CD4-positive, alpha-beta T cell treated with Interleukin-17A for 1 hour (primary cell): ENCODE measurements at regions not wholly inside any gene's neighbourhood (a gene's known extent, or its start where the extent isn't known, plus 50 kb on each side); places are given as distances from the start of the nearest gene placed in this dataset.
"Not testable (repeated sequence)": the region's sequence is repeated elsewhere in the genome, so short reads cannot be mapped to it uniquely, and the experiment has no call there.

ENCODE experiments used
- DNase-seq: peaks from one replicate; pipeline ENCODE4 v3.0.0-alpha.2; 2020

DNA sequence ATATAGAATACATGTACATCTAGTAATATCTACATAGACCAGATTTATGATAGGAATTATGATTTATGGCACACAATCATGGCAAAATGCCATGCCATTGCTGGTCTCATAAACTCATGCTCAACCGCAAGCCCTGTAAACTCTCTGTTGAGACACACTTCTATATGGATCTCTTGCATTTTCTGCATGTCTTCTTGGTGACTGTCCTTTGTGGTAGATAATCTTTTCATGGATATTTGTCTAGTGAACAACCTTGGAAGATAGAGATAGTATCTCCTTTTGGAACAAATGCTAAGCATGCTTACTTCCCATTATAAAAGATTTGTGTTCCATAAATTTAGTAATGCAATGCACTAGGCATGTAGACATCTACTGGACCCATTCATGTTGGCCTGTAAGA is 328.0 kb downstream of the NAF1 start:
- DNase-seq, result no peak

DNA sequence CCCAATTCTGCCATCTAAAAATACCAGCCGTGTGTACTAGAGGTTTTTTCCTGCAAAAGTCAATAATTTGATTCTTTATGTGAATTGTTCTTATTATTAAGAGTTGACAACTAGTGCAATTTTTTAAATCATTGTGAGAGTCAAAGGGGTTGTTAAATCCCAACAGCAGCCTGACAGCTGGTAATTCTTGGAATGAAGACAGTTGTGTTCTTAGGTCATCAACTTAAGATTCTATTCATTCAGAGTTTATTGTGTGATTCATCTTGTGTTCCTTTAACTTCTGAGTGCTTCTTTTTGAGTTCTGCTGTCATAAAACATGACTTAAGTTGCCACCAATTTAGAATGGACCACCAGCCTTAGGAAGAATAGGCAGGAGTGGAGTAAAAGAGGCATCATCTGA is 329.0 kb downstream of the NAF1 start:
- no peak for DNase-seq

DNA sequence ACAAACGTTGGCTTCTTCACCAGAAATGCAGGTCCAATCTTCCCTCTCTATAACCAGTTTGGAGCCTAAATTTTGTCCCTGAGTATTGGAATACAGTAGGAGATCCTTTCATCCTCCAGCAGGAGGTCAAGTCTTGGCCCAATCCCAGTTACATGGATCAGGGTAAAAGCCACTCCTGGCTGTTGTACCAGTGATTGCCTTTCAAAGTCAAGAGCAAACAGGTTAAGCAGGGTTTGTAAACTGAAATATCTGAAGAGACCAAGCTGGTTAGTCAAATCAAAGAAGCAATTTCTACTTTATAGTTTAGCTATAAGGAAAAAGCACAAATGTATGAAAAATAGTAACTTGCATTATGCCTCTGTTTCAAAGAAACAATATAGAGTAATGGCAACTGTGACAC is 329.4 kb downstream of the NAF1 start:
- DNase-seq, result no peak

DNA sequence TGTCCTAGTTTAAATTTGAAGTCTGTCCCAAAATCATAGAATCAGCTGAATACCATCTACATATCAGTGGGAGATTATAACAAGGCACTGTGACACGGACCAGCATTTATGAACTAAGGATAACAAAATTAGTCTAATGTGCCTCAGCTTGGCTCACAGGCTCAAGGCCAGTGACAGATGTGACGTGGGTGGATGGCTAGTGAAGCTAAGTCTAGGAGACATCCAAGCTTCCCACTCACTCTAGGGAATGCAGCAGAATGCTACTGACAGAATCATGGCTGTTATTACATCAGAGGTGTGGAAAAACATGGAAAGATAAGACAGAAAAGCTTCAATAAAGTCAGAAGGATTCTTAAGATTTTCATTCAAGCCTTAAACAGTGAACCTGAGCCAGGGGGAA is 329.9 kb downstream of the NAF1 start:
- DNase-seq, result no peak

DNA sequence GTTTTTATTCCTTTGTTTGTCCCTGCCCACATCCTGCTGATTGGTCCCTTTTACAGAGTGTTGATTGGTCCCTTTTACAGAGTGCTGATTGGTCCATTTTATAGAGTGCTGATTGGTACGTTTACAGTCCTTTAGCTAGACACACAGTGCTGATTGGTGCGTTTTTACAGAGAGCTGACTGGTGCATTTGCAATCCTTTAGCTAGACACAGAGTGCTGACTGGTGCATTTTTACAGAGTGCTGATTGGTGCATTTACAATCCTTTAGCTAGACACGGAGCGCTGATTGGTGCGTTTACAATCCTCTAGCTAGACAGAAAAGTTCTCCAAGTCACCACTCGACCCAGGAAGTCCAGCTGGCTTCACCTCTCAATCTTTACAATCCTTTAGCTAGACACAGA is 330.4 kb downstream of the NAF1 start:
- DNase-seq, result not testable (repeated sequence)

DNA sequence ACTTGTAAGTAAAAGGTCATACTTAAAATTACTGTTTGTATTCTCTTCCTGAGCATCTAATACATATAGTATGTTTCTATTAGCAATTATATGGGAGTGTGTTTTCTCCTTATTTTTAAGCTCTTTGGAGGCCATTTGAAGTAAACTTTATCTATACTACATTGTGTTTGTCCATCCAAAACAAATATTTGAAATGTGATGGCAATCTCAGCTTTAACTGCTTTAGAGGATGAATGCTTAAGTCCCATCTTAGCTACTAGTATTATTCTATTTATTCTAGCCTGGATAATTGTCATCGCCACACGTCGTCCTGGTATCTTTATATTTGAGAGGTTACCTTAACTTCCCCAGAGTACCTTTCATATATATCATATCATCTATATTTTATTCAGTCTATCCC is 335.8 kb downstream of the NAF1 start:
- DNase-seq, result no peak

DNA sequence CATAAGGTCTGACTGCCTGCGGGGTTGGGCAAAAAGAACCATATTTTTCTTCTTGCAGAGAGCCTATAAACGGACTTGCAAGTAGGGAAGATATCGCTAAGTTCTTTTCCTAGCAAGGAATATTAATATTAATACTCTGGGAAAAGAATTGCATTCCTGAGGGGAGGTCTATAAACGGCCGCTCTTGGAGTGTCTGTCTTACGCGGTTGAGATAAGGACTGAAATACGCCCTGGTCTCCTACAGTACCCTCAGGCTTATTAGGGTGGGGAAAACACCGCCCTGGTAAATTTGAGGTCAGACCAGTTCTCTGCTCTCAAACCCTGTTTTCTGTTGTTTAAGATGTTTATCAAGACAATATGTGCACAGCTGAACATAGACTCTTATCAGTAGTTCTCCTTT is 349.3 kb downstream of the NAF1 start:
- not testable (repeated sequence) for DNase-seq

DNA sequence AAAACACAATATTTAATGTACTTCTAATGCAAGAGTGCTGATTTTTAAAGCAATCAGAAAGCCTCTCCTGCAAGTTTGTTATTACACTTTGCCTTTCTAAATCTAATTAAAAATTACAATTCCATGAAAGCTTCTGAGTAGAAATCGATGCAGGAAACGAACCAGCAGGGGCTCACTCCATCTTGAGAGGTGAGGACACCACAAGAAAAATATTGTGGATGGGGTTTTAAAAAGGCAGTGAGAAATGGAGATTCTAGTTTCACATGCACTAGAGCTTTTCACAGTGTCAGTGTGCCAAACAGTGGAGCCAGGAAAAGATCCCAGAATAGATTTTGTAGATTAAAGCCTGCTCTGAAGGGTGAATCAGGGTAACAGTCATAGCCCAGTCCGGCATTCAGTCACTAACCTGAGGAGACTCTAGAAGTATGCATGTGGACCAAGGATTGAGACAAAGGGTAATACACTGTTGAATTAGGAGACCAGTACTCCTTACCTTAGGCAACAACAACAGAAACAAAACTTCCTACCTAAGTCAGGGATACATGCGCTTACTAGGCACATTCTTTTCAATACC is 362.3 kb downstream of the NAF1 start:
- no peak for DNase-seq

DNA sequence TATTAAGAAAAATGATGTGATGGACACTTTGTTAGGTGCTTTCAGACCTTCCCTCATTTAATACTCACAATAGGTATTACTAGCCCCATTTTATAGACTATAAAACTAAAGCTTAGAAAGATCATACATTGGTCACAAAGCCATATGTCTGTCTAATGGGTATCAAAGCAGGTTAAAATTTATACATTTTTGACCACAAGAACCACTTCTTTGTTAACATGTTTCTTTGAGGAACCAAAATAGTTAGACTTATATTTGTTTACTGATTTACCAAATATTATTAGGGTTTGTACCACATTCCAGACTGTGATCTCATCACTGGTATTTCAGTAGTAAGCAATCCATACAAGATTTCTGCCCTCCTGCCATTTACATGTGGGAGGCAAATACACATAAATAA is 363.3 kb downstream of the NAF1 start:
- DNase-seq, result no peak

DNA sequence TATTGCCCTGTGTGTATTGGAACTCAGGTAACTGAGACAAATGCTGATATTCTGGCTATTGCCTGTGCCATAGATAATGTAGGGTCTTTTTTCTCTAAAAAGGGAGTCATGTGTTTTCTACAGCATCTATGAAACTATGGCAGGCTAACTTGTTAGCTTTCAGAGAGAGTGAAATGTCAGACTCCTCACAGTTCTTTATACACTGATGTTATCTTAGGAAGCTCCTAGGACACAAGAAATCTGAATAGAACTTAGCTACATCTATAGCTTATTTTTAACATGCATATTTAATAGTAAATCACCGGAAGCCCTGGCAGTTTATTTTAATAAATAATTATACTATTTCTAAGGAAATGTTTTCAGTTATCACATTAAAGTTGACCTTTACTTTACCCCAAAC is 369.6 kb downstream of the NAF1 start:
- DNase-seq, result no peak

DNA sequence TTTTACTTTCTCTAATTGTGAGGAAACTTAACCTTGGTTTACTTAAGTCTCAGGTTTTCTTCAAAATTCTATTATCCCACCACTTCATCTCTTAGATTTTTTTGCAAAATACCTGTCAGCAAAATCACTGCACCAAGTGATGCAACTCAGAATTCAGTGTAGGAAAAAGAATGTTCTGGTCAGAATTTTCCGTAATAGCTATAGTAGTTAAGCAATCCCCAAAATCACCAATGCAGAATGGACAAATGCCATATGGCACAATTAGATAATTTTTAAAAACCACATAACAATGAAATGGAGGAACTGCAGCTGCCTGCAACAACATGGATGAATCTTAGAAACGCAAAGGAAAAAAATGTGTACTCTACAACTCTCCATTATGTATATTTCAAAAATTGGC is 373.1 kb downstream of the NAF1 start:
- DNase-seq, result no peak

DNA sequence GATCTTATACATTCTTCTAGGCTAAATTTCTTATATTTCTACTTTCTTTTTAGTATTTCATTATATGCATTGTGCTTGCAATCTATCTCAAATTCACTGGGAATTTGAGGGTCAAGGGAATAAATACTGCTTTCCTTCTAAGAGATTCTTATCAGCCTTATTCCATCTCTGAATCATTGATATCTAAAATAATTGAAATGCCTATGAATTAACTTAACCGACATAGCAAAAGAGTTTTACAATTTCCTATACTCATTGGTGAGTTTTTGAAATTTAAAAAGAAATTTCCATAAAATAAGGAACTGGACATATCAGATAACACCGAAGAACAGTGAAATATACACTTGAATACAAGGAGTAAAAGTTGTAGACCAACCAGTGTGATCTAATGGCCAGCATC is 373.7 kb downstream of the NAF1 start:
- no peak for DNase-seq

DNA sequence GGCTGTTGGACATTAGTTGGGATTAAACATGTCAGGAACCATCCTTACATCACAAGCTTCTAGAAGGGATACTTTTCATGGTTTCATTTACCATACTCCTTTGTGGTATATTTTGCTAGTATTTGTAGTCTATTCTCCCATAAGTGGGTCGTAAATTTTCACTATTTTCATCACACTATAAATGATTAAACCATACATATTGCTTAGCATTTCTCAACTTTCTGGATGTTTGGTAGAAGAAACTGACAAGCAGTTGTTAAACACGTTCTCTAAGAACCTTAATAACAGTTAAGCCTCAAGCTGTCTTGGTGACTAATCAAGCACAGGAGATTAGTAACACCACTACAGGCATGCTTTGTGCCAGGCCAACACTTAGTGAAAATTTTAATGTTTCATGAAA is 375.5 kb downstream of the NAF1 start:
- DNase-seq, result no peak

DNA sequence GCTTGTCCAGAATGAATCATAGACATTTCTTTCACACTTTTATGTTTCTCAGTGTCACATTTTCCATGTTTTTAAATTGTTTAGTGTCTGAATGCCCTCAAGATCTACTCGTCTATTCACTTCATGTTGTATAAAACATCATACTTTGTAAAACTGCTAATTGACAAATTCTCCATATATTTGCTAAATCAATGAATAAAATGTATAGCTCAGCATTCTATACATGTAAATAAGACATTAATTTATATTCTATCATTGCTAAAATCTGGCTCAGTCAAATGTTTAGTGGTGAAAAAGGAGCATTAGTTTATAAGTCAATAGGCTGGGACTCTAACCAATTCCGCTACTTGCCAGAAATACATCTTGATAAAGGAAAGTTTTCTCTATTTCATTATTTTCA is 379.6 kb downstream of the NAF1 start:
- no peak for DNase-seq

DNA sequence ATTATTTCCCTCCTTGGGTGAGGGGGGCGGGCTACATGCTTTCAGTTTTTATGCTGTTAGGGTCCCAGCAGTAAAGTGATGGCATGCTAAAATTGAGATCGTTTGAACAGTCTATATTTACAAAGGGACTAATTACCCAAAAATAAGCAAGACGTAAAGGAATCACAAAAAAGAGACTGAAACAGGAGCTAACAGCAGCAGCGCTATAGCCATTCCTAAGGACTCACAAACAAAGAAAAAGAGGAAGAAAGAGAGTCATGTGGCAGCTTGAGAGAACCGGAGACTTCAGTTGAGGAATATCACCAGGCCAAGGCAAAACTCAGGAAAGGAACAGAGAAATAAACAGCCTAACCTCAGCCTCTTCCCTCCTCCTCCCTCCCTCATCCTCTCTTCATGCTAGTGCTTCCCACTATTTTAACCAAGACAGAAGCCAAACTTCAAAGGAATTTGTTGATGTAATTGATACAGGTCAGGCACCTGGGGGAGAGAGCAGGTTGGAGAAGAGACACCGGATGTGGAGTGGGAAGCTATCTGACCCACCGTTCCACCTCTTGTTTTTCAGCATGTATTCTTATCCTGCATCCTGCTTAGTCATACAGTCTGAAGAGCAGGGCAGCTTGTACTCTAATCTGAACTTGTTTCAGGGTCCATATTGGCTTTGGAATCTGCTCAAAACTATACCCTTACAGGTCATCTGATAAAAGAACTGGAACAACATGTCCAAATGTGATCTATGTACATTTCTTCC is 383.7 kb downstream of the NAF1 start:
- DNase-seq, result no peak

DNA sequence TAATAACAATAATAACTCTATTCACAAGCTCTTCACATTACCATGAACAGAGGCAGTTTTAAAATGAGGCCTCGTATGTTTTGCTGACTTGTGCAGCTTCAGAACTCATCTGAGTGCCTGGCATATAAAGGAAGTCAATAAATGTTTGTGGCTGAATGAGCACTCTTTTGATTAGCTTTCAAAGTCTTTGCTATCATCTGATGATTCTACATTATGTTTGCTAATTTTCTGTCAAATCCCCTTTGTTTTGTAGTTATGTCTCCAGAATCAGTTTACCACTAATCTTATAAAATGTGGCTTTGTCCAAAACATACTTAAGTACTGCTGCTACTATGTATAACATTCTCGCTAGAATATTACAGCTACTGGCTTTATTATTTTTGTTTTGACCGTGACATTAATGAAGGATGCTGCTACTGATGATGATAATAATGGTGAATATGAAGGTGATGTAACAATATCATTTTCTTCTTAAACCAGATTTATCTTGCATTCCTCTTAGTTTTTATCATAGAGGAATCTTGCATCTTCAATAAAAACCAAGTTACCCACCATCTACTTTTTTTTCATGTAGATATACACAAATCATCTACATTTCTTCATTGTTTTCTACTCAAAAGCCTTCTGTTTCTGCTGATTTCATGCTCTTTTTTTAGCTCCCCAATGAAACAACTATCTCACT is 384.5 kb downstream of the NAF1 start:
- DNase-seq, result no peak

DNA sequence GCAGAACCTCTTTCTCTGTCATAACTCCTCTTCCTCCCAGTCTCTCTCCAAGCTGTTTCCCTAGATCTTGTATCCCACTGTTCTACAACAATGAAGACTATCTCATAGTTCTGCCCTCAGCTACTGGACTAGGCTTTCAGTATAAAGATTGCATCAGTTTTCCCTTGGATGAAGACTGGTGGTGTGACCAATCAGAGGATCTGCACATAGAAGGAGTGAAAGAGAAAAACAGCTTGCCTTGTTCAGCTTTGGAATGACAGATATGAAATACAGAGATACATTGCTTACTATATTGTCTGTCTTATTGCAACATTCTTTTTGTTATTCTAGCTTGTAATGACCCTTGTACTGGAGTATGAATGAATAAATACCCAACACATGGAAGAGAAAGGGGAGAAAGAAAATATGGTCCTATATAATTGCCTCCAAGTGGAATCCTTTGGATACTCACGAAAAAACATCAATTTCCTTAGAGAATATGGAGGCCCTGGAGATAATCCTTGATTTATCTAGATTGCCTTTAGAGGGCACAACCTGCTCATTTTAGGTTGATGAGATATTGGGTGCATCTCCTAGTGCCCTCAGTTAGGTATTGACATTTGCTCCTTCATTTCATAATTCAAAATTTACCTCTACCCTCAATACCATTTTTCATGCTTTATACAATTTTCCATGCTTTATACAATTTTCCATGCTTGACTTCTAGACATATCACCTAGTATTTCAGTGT is 395.8 kb downstream of the NAF1 start:
- no peak for DNase-seq

DNA sequence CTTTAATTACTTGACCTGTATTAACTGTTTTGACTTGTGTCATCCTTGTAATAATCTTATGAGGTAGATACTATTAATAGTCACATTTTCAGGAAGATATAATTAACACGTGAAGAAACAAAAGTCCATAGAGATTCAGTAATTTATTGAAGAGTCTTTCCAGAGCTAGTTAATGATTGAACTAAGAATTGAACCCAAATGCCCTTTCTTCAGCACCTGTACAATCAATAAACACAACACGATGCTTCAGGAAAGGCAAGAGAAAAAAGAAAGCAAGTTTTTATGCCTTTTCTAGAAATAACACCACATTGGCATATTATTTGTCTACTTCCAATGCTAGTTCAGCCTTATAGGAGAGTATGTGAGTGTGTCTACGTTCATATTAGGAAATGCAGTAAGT is 399.6 kb downstream of the NAF1 start:
- DNase-seq, result no peak

DNA sequence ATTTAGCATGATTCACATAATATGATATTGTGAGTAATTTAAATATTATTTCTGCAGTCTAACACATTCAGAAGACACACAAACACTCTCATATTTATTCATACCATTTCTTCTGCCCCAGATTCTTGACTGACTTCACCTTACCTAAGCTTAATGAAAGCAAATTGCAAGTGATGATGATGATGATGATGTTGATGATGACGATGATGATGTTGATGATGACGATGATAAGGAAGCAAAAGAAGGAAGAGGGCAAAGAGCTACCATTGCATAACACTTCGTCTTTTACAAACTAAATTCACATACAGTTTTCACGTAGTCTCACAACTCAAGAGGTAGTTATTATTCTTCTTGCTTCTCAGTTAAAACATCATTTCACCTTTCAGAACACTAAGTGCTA is 404.7 kb downstream of the NAF1 start:
- DNase-seq, result no peak

DNA sequence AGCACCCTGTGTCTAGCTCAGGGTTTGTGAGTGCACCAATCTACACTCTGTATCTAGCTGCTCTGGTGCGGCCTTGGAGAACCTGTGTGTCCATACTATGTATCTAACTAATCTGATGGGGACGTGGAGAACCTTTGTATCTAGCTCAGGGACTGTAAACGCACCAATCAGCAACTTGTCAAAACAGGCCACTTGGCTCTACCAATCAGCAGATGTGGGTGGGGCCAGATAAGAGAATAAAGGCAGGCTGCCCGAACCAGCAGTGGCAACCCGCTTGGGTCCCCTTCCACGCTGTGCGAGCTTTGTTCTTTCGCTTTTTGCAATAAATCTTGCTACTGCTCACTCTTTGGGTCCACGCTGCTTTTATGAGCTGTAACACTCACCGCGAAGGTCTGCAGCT is 426.5 kb downstream of the NAF1 start:
- DNase-seq, result not testable (repeated sequence)

DNA sequence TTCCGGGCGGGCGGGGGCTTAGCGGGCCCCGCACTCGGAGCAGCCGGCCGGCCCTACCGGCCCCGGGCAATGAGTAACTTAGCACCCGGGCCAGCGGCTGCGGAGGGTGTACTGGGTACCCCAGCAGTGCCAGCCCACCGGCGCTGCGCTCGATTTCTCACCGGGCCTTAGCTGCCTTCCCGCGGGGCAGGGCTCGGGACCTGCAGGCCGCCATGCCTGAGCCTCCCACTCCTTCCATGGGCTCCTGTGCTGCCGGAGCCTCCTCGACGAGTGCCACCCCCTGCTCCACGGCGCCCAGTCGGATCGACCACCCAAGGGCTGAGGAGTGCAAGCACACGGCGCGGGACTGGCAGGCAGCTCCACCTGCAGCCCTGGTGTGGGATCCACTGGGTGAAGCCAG is 427.1 kb downstream of the NAF1 start:
- DNase-seq, result not testable (repeated sequence)

DNA sequence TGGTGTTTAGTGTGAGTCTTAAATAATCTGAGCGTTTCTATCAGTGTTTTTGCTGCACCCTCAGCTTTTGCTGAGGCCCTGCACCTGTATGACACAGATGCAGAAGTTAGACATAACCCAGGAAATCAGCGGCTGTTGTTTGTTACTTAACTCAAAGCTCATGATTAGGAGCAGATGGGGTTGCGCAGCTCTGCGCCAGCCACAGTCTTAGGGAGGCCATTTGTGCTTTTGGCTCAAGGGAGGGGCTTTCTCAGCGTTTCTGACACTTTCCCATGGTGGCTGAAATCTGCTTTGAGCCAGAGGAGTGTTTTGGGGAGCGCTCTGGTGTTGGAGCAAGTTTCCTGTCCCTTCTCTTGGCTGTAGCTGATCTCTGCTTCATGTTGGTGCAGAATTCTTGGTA is 433.8 kb downstream of the NAF1 start:
- no peak for DNase-seq

DNA sequence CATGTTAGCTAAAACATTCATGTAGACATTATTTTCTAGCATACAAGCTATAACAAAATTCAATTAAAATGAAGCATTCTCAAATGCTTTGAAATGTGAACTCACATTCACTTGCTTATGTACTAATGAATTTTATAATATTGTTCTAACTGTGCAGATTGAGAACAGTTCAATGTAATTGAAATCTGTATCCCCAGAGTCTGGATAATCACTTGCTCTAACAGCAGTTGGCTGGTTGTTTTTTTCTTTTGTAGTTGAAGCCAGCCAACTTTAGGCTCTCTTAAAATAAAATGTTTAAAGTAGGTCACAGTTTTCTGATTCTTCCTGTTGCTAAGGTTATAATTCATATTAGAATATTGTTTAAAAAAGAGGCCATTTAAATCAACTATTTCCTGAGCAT is 438.9 kb downstream of the NAF1 start:
- DNase-seq, result no peak

DNA sequence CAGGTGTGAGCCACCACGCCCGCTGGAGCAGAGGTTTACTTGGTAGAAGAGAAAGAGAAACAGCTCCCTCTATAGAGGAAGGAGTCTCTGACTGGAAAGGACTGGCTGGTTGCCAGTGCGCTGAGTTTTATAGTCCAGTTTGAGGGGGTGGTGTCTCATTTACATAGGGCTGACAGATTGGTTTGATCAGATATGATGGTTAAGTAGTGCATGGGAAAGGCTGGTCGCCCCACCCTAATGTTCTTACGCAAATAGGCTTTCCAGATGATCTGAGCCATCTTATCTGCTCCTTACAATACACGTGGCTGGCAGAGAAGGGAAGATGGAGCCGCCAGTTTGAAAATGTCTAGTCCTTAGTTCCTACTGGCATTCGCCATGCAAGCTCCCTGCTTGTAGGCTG is 439.5 kb downstream of the NAF1 start:
- DNase-seq, result no peak
